ENCODE measurements at regions not wholly inside any gene's neighbourhood (a gene's known extent, or its start where the extent isn't known, plus 50 kb on each side); places are given as distances from the start of the nearest gene placed in this dataset.

DNA sequence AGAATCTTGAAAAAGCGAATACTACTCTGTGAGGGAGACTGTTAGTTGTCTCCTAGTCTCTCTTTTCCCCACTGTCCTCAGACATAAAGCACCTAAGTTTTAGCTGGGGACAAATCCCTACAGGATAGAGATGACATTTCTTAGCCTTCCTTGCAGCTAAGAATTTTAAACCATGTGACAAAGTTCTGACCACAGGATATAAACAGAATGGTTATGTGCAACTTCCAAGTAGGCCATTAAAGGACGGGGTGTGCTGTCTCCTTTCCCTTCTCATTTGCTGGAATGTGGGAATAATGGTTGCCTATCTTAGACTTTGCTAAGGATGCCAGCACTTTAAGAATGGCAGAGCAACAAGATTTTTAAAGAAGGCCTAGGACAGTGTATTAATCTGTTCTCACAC lies 74.9 kb upstream of the PRPS1L1 start:
- DNase-seq (ENCODE audit: low read depth in 2 of 2), result no peak
- TF ChIP-seq, protein P1, sequence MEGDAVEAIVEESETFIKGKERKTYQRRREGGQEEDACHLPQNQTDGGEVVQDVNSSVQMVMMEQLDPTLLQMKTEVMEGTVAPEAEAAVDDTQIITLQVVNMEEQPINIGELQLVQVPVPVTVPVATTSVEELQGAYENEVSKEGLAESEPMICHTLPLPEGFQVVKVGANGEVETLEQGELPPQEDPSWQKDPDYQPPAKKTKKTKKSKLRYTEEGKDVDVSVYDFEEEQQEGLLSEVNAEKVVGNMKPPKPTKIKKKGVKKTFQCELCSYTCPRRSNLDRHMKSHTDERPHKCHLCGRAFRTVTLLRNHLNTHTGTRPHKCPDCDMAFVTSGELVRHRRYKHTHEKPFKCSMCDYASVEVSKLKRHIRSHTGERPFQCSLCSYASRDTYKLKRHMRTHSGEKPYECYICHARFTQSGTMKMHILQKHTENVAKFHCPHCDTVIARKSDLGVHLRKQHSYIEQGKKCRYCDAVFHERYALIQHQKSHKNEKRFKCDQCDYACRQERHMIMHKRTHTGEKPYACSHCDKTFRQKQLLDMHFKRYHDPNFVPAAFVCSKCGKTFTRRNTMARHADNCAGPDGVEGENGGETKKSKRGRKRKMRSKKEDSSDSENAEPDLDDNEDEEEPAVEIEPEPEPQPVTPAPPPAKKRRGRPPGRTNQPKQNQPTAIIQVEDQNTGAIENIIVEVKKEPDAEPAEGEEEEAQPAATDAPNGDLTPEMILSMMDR (IDR thresholded peaks at IDR 0.05; ENCODE audit: low read depth, low read length), result no peak
- no peak overlapping the region for H3K4me3 ChIP-seq (replicated peaks in 1 of 2; ENCODE audit: low read depth in 2 of 2, low read length in 2 of 2)

DNA sequence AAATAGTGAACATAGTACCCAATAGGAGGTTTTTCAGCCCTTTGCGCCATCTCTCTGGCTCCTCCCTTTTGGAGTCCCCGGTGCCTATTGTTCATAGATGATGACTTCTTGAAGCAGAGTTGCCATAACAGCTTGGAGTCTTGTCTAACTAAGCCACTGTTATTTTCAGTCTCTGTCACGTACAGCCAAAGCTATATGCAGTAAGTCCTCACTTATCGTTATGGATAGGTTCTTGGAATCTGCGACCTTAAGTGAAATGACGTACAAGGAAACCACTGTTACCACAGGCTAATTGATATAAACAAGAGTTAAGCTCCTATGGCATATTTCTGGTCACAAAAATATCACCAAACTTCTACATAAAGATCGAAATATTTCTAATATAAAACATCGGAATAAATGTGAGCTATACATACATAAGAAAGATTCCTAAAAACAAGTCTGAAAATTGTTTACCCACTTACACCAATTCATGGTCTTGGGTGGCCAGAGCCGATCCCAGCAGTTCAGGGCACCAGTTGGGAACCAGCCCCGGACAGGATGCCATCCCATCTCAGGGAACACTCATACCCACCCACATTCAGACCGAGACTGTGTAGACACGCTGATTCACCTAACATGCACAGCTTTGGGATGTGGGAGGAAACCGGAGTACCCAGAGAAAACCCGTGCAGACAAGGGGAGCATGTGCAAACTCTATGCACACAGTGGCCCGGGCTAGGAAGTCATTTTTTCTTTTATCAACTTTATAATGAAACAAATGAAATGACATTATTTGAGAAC lies 76.0 kb upstream of the PRPS1L1 start:
- no peak for DNase-seq (ENCODE audit: low read depth in 2 of 2)
- TF ChIP-seq, protein P1 (IDR thresholded peaks at IDR 0.05; ENCODE audit: low read depth, low read length), result no peak
- H3K4me3 ChIP-seq (replicated peaks in 1 of 2; ENCODE audit: low read depth in 2 of 2, low read length in 2 of 2), result no peak overlapping the region

DNA sequence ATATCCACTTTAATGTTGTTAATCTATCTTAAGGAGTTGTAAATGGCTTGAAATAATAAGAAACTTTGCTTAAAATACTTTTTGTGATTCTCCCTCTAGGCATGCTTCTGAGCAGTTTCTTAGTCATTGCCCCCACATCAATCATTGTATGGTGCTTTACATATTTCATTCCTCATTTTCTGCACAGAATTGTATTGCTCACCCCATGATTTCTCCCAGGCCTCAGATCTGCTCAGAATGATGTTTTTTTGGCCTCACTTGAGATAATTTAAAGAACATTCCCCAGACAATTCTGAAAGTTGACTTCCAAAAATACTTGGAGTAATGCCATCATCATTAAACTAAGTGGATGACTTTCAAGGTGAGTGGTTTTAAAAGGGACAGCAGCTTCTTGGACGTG lies 82.1 kb upstream of the PRPS1L1 start:
- DNase-seq (ENCODE audit: low read depth in 2 of 2), result no peak
- TF ChIP-seq, protein P1 (IDR thresholded peaks at IDR 0.05; ENCODE audit: low read depth, low read length), result no peak

DNA sequence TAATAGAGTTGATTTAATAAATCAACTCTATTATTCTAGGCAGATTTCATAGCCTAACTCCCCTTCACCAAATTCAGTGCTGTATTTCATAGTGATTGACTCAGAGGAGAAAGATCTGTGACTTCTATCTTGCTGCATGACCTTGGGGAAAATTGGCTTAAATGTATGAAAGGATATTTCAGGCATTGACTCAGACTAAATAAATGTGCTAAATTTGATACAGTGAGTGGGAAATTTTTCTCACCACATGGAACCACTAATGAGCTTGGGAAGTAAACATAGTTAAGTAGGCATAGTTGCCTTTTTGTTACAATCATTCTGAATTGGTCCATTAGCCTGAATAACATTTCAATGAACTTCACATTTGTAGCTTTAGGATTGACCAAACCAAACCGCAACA lies 89.0 kb upstream of the PRPS1L1 start:
- no peak for DNase-seq (ENCODE audit: low read depth in 2 of 2)
- TF ChIP-seq, protein P1 (IDR thresholded peaks at IDR 0.05; ENCODE audit: low read depth, low read length), result no peak
- H3K4me3 ChIP-seq (replicated peaks in 1 of 2; ENCODE audit: low read depth in 2 of 2, low read length in 2 of 2), result no peak overlapping the region

More for the DNA sequence above, 82.1 kb upstream of the PRPS1L1 start:
- no peak overlapping the region for H3K4me3 ChIP-seq (replicated peaks in 1 of 2; ENCODE audit: low read depth in 2 of 2, low read length in 2 of 2)

- TF ChIP-seq, protein P1 (IDR thresholded peaks at IDR 0.05; ENCODE audit: low read depth, low read length), result no peak
- peak in 1 of 2 donors; percentile 19 for DNase-seq (ENCODE audit: low read depth in 2 of 2)
- no peak overlapping the region for H3K4me3 ChIP-seq (replicated peaks in 1 of 2; ENCODE audit: low read depth in 2 of 2, low read length in 2 of 2)
Observed at GRCh38 chr7:18117482-18117881, 89.8 kb upstream of the PRPS1L1 start.

DNA sequence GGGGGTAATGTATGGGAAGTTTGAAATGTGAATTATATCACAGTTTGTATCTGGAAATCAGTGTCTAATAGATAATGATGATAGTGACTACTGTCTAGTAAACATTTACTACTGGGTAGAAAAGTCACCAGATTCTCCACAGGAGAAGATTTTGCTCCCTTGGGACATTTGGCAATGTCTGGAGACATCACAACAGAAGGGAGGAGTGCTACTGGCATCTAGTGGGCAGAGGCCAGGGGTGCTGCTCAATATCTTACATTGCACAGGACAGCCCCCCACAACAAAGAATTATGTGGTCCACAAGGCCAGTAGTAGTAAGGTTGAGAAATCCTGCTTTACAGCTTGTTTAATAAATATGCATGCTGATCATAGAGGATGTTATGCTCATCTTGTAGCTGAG lies 92.3 kb upstream of the PRPS1L1 start:
- TF ChIP-seq, protein P1 (IDR thresholded peaks at IDR 0.05; ENCODE audit: low read depth, low read length), result peak; percentile 27
- DNase-seq (ENCODE audit: low read depth in 2 of 2), result peak; percentile 27 to 38
- H3K4me3 ChIP-seq (replicated peaks in 1 of 2; ENCODE audit: low read depth in 2 of 2, low read length in 2 of 2), result no peak overlapping the region

All from cardiac fibroblast (primary cell).